Neural progenitor cell (in vitro differentiated cells): ENCODE measurements at regions not wholly inside any gene's neighbourhood (a gene's known extent, or its start where the extent isn't known, plus 50 kb on each side); places are given as distances from the start of the nearest gene placed in this dataset.

Experiments used
- CTCF ChIP-seq: fragments of 200-600 bp; sonication (generic); IDR thresholded peaks from 2 replicates; pipeline ENCODE4 v1.5.1; 2017; ENCODE audit warnings: antibody characterized with exemption, mild to moderate bottlenecking
- EZH2 ChIP-seq: fragments of 200-600 bp; sonication (generic); IDR thresholded peaks from 2 replicates; pipeline ENCODE4 v1.6.1; 2017; ENCODE audit warnings: antibody characterized with exemption, mild to moderate bottlenecking, moderate library complexity
- EZH2phosphoT487 ChIP-seq: fragments of 200-600 bp; sonication (generic); IDR thresholded peaks from 2 replicates; pipeline ENCODE4 v1.6.1; 2017; ENCODE audit warnings: antibody characterized with exemption

GRCh38 chr4:74630551-74630950, 163.8 kb downstream of the BTC start:
- no peak for TF ChIP-seq CTCF
- no peak for TF ChIP-seq EZH2phosphoT487
- no peak for TF ChIP-seq EZH2
